Mucosa of descending colon (tissue), 3 donors: ENCODE measurements at regions not wholly inside any gene's neighbourhood (a gene's known extent, or its start where the extent isn't known, plus 50 kb on each side); places are given as distances from the start of the nearest gene placed in this dataset.

Experiments
- ATAC-seq: fragments of 200-7000 bp; cut with Tn5 transposase; one replicate; pipeline ENCODE4 v1.9.1; 2020; ENCODE audit warnings: mild to moderate bottlenecking, moderate library complexity
- DNase-seq, 3 donors: peaks; one replicate each; pipeline ENCODE4 v3.0.0-alpha.2; 2020
- H3K36me3 ChIP-seq: fragments of 200-600 bp; one replicate; pipeline ENCODE4 v1.8.0; 2021; ENCODE audit warnings: low read depth, mild to moderate bottlenecking
- H3K4me1 ChIP-seq: fragments of 200-600 bp; one replicate; pipeline ENCODE4 v1.8.0; 2021; ENCODE audit warnings: low read depth, mild to moderate bottlenecking
- H3K4me3 ChIP-seq: fragments of 200-600 bp; one replicate; pipeline ENCODE4 v1.8.0; 2021; ENCODE audit warnings: mild to moderate bottlenecking
- H3K9me3 ChIP-seq: fragments of 200-600 bp; one replicate; pipeline ENCODE4 v1.8.0; 2021; ENCODE audit warnings: mild to moderate bottlenecking
- CTCF ChIP-seq: fragments of 200-600 bp; IDR thresholded peaks from one replicate; pipeline ENCODE4 v1.8.0; 2022; ENCODE audit warnings: antibody characterized with exemption, mild to moderate bottlenecking
- intact Hi-C, 2 donors: fragments of 100-400 bp; cut with DNase I in 1 of 2; cut with micrococcal nuclease in 1 of 2; formaldehyde crosslinking; loops; one replicate each; pipeline versions ENCODE4 v1.11.0 to v1.11.1; 2022; cut with DNase I, micrococcal nuclease
- donor health status: DM: no; HTN: no; CAD: no; lungs with moderate emphysema.
- donor health status: DM: no; HTN: no; CAD: no.
- donor health status: DM: no; HTN: yes; CAD: no.

GRCh38 chr4:138951764-138952163, 63.8 kb upstream of the NOCT start:
- Histone ChIP-seq H3K9me3 (no peaks in the 10 kb centered on the region), H3K4me3 (no peak overlapping the region), H3K36me3 (no peaks in the 10 kb centered on the region), H3K4me1 (no peaks in the 10 kb centered on the region)
- no peak for TF ChIP-seq CTCF
- DNase-seq (no peak), ATAC-seq (no peak)
- intact Hi-C loops = no loop called here

- Histone ChIP-seq H3K9me3 (no peaks in the 10 kb centered on the region), H3K36me3 (no peaks in the 10 kb centered on the region), H3K4me3 (no peak overlapping the region), H3K4me1 (no peaks in the 10 kb centered on the region)
- intact Hi-C loops = no loop called here
- ATAC-seq = no peak
- TF ChIP-seq CTCF = no peak
- DNase-seq = no peak
Measured at GRCh38 chr4:138949866-138950265, 65.7 kb upstream of the NOCT start.

GRCh38 chr4:138948918-138949317, 66.7 kb upstream of the NOCT start:
- TF ChIP-seq CTCF = no peak
- Histone ChIP-seq H3K4me3 (no peak overlapping the region), H3K36me3 (no peaks in the 10 kb centered on the region), H3K4me1 (no peaks in the 10 kb centered on the region), H3K9me3 (no peaks in the 10 kb centered on the region)
- intact Hi-C loops = no loop called here
- ATAC-seq (no peak), DNase-seq (no peak)

- Histone ChIP-seq H3K4me1 (no peaks in the 10 kb centered on the region), H3K36me3 (no peaks in the 10 kb centered on the region), H3K9me3 (no peaks in the 10 kb centered on the region), H3K4me3 (no peak overlapping the region)
- ATAC-seq (no peak), DNase-seq (no peak)
- TF ChIP-seq CTCF = no peak
- intact Hi-C loops = no loop called here
Measured at GRCh38 chr4:138946306-138946705, 69.3 kb upstream of the NOCT start.

GRCh38 chr4:138945840-138946239, 69.7 kb upstream of the NOCT start:
- ATAC-seq = no peak
- Histone ChIP-seq H3K4me1 (no peaks in the 10 kb centered on the region), H3K9me3 (no peaks in the 10 kb centered on the region), H3K36me3 (no peaks in the 10 kb centered on the region), H3K4me3 (no peak overlapping the region)
- no peak for DNase-seq
- intact Hi-C loops = no loop called here
- TF ChIP-seq CTCF = no peak

- H3K36me3 ChIP-seq = no peaks in the 10 kb centered on the region
- H3K4me1 ChIP-seq = no peaks in the 10 kb centered on the region
- H3K4me3 ChIP-seq = no peak overlapping the region
- no peaks in the 10 kb centered on the region for H3K9me3 ChIP-seq
- no peak for TF ChIP-seq CTCF
- intact Hi-C loops = no loop called here
- DNase-seq (no peak), ATAC-seq (no peak)
Measured at GRCh38 chr4:138945401-138945800, 70.2 kb upstream of the NOCT start.
